Smooth muscle cell (in vitro differentiated cells): ENCODE measurements at regions not wholly inside any gene's neighbourhood (a gene's known extent, or its start where the extent isn't known, plus 50 kb on each side); places are given as distances from the start of the nearest gene placed in this dataset.

Experiments
- DNase-seq: peaks from one replicate; lab custom pipeline; 2025; ENCODE audit not compliant: unreplicated experiment; lab: John Stamatoyannopoulos, UW
- H2AFZ ChIP-seq: fragments of 200-600 bp; sonication (generic); 2 replicates; pipeline ENCODE4 v1.6.0; 2016; ENCODE audit warnings: antibody characterized with exemption, low read depth, mild to moderate bottlenecking
- H3F3A ChIP-seq: fragments of 200-600 bp; sonication (generic); 2 replicates; pipeline ENCODE4 v1.6.0; 2017; ENCODE audit warnings: antibody characterized with exemption, low read depth
- H3K27ac ChIP-seq: fragments of 200-600 bp; sonication (generic); 2 replicates; pipeline ENCODE4 v1.5.1; 2016; ENCODE audit warnings: low read depth, mild to moderate bottlenecking
- H3K27me3 ChIP-seq: fragments of 200-600 bp; sonication (generic); 2 replicates; pipeline ENCODE4 v1.6.1; 2016; ENCODE audit warnings: low read depth, mild to moderate bottlenecking
- H3K36me3 ChIP-seq: fragments of 200-600 bp; sonication (generic); 2 replicates; pipeline ENCODE4 v1.5.1; 2016; ENCODE audit warnings: low read depth
- H3K4me1 ChIP-seq: fragments of 200-600 bp; sonication (generic); 2 replicates; pipeline ENCODE4 v1.5.1; 2016; ENCODE audit warnings: low read depth
- H3K4me2 ChIP-seq: fragments of 200-600 bp; sonication (generic); 2 replicates; pipeline ENCODE4 v1.6.0; 2016; ENCODE audit warnings: mild to moderate bottlenecking
- H3K4me3 ChIP-seq: fragments of 200-600 bp; sonication (generic); 2 replicates; pipeline ENCODE4 v1.5.1; 2016; ENCODE audit warnings: mild to moderate bottlenecking
- H3K79me2 ChIP-seq: fragments of 200-600 bp; sonication (generic); 2 replicates; pipeline ENCODE4 v1.6.0; 2016; ENCODE audit warnings: low read depth, mild to moderate bottlenecking
- H3K9ac ChIP-seq: fragments of 200-600 bp; sonication (generic); 2 replicates; pipeline ENCODE4 v1.6.0; 2016; ENCODE audit warnings: low read depth
- H3K9me3 ChIP-seq: fragments of 200-600 bp; sonication (generic); replicated peaks from 2 replicates; pipeline ENCODE4 v1.5.1; 2016; ENCODE audit warnings: low read depth
- H4K20me1 ChIP-seq: fragments of 200-600 bp; sonication (generic); 2 replicates; pipeline ENCODE4 v1.6.0; 2016; ENCODE audit warnings: low read depth
- WGBS: methylation state at CpG from one replicate; pipeline ENCODE4 v1.1.7; 2016; ENCODE audit warnings: low lambda C conversion rate; 5-methylcytosine and 5-hydroxymethylcytosine counted together
- TF ChIP-seq, protein P1 (sequence below): fragments of 200-600 bp; sonication (generic); IDR thresholded peaks from 2 replicates; pipeline ENCODE4 v1.5.1; 2017; ENCODE audit warnings: borderline replicate concordance, mild to moderate bottlenecking, antibody characterized with exemption; ENCODE audit not compliant: insufficient read depth, poor library complexity, severe bottlenecking

DNA sequence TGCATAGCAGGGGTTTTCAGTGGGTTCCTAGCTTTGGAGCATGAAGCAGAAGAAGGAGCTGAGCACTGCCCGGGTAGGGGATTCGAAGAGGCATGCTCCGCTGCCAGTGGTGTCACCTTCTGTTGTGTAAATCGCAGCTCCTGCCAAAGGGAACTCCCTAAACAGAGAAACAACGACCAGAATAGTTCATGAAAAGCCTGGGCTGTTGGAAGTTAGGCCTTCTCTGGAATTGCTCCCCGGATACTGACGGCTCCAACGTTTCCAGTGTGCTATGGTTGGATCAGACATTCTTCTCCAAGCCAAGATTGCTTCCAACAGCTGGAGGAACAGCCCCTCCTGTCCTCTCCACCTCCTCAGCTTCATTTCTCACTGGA is 546.0 kb upstream of the FZD8 start:
- TF ChIP-seq, protein P1, sequence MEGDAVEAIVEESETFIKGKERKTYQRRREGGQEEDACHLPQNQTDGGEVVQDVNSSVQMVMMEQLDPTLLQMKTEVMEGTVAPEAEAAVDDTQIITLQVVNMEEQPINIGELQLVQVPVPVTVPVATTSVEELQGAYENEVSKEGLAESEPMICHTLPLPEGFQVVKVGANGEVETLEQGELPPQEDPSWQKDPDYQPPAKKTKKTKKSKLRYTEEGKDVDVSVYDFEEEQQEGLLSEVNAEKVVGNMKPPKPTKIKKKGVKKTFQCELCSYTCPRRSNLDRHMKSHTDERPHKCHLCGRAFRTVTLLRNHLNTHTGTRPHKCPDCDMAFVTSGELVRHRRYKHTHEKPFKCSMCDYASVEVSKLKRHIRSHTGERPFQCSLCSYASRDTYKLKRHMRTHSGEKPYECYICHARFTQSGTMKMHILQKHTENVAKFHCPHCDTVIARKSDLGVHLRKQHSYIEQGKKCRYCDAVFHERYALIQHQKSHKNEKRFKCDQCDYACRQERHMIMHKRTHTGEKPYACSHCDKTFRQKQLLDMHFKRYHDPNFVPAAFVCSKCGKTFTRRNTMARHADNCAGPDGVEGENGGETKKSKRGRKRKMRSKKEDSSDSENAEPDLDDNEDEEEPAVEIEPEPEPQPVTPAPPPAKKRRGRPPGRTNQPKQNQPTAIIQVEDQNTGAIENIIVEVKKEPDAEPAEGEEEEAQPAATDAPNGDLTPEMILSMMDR: no peak
- no peak overlapping the region for H3K4me2 ChIP-seq
- H3F3A ChIP-seq: no peaks in the 10 kb centered on the region
- H3K9ac ChIP-seq: no peak overlapping the region
- 51% methylated on average over 8 of the region's 8 CpGs for WGBS
- peak overlapping the region; percentile 18 for H2AFZ ChIP-seq
- H3K4me1 ChIP-seq: no peaks in the 10 kb centered on the region
- H4K20me1 ChIP-seq: no peaks in the 10 kb centered on the region
- H3K79me2 ChIP-seq: no peaks in the 10 kb centered on the region
- H3K9me3 ChIP-seq: no peaks in the 10 kb centered on the region
- no peak for DNase-seq
- H3K36me3 ChIP-seq: no peaks in the 10 kb centered on the region
- H3K27ac ChIP-seq: no peak overlapping the region
- no peak overlapping the region for H3K4me3 ChIP-seq
- no peaks in the 10 kb centered on the region for H3K27me3 ChIP-seq

DNA sequence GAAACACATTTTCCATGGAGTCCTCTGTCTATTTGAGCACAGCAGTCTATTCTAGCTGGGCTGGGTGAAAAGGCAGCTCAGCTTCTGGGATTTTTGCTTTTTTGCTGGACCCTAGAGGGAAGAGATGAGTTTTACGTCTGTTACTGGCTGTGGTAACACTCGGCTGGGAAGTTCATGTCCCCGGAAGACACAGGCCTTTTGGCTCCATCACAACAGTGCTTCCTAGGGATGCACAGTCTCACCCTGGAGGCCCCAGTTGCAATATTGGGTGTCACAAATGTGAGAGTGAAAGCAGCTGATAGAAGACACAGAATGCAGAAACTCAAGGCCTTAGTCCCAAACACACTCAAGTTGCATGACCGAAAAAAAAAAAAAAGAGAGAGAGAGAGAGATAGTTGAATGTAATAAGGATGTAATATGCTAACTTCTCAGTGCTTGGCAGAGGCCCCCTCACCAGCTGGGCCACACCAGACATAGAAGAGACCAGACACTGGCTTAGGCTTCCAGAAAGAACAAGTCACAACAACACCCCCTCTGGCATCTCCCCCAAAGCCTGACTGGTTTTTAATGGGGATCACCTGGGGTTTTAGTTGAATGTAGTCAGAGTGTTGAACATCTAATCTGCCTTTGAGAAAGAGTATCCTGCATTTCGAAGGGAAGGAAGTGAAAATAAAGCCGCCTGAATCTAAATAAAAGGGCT is 545.4 kb upstream of the FZD8 start:
- no peaks in the 10 kb centered on the region for H3K9me3 ChIP-seq
- H3K27me3 ChIP-seq: no peaks in the 10 kb centered on the region
- no peak for DNase-seq
- no peak overlapping the region for H3K27ac ChIP-seq
- no peak overlapping the region for H3K4me2 ChIP-seq
- peak overlapping the region; percentile 18 for H2AFZ ChIP-seq
- H3K4me1 ChIP-seq: no peaks in the 10 kb centered on the region
- H3K79me2 ChIP-seq: no peaks in the 10 kb centered on the region
- no peaks in the 10 kb centered on the region for H4K20me1 ChIP-seq
- 75% methylated on average over 6 of the region's 6 CpGs for WGBS
- no peak overlapping the region for H3K4me3 ChIP-seq
- H3F3A ChIP-seq: no peaks in the 10 kb centered on the region
- TF ChIP-seq, protein P1: no peak
- H3K9ac ChIP-seq: no peak overlapping the region
- no peaks in the 10 kb centered on the region for H3K36me3 ChIP-seq

DNA sequence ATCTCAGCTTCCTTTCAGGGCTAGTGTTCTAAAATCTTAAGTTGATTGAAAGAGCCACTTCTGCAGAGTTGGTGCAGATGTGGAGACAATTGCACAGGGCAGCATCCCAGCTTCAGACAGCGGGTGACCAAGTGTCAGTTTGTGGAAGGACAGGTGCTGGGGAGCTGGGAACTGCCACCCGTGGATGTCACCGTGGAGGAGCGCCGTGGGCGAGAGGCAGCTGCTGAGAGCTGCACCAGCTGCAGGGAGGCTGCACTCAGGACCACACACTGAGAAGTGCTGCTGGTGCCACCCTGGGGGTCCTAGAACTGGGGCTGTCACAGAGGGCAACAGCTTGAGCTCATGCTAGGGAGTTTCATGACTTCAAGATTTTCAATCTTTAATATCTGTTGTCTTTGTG is 543.0 kb upstream of the FZD8 start:
- no peak overlapping the region for H3K27ac ChIP-seq
- TF ChIP-seq, protein P1: no peak
- H3K36me3 ChIP-seq: no peaks in the 10 kb centered on the region
- H3K4me2 ChIP-seq: no peak overlapping the region
- no peaks in the 10 kb centered on the region for H3K27me3 ChIP-seq
- no peak overlapping the region for H3K4me3 ChIP-seq
- no peaks in the 10 kb centered on the region for H3K79me2 ChIP-seq
- H3K4me1 ChIP-seq: peaks cover 5% of the 10 kb centered on the region
- no peaks in the 10 kb centered on the region for H3K9me3 ChIP-seq
- H3F3A ChIP-seq: no peaks in the 10 kb centered on the region
- no peaks in the 10 kb centered on the region for H4K20me1 ChIP-seq
- 96% methylated on average over 6 of the region's 6 CpGs for WGBS
- no peak overlapping the region for H2AFZ ChIP-seq
- H3K9ac ChIP-seq: no peak overlapping the region
- DNase-seq: no peak

DNA sequence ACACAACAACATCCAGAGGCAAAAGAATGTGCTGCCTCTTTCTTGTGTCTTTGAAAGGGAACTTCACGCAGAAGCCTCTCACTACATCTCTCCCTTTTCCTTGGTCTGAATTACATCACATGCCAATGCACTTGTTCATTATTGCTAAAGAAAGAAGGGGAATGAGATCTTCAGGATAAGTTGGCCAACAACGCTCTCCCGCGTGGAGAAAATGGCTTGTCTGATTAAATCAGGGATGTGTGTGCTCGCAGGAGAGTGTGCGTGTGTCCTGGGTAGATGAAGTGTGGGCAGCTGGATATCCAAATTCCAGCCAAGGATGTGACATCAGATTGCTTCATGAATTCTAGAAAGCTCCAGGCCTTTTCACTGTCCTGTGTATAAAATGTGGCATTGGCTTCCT is 541.6 kb upstream of the FZD8 start:
- TF ChIP-seq, protein P1: no peak
- DNase-seq: no peak
- Histone ChIP-seq H3K79me2 (no peaks in the 10 kb centered on the region), H3K27me3 (no peaks in the 10 kb centered on the region), H4K20me1 (no peaks in the 10 kb centered on the region), H3K4me1 (peaks cover 5% of the 10 kb centered on the region), H3F3A (no peaks in the 10 kb centered on the region), H3K36me3 (no peaks in the 10 kb centered on the region), H3K4me3 (no peak overlapping the region), H2AFZ (no peak overlapping the region), H3K27ac (no peak overlapping the region), H3K9me3 (no peaks in the 10 kb centered on the region), H3K4me2 (no peak overlapping the region), H3K9ac (no peak overlapping the region)
- WGBS: 75% methylated on average over 6 of the region's 6 CpGs
